ENCODE measurements at regions not wholly inside any gene's neighbourhood (a gene's known extent, or its start where the extent isn't known, plus 50 kb on each side); places are given as distances from the start of the nearest gene placed in this dataset.

DNA sequence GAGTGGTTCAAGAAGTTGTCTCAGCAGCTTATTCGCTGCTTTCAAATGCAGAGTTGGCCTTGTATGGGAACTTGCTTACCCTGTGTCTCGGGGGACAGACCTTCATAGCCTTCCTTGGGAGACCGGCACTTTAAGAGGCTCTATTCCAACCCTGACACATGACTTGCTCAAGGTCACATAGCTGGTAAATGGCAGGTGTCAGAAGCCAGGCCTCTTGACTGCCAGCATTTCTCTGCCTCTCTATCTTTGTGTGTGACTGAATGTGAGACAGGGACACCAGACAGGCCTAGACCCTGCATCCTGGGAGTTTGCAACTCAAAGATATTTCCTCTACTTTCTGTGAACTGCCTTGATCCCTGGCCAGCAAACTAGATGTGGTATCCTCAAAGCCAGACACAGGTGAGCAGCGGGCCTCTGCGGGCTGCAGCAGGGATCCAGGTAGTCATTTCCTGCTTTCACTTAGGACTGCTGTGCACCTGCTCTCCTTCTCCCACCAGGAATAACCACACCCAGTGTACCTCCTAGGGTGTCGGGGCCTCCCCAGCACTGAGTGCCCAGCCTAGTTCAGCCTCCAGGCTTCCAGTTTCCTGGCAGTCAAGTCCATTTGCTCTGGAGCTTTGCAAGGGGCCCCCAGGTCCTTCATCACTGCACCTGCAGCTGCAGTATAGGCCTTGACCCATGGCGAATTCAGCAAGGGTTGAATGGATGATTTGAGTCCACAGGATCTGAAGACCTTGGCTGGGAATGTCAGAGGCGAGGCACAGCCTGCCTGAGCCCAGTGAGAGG lies 116.6 kb upstream of the TNRC6C start:
- TF ChIP-seq TCF12 (IDR thresholded peaks at IDR 0.05; ENCODE audit: low read depth) = no peak

DNA sequence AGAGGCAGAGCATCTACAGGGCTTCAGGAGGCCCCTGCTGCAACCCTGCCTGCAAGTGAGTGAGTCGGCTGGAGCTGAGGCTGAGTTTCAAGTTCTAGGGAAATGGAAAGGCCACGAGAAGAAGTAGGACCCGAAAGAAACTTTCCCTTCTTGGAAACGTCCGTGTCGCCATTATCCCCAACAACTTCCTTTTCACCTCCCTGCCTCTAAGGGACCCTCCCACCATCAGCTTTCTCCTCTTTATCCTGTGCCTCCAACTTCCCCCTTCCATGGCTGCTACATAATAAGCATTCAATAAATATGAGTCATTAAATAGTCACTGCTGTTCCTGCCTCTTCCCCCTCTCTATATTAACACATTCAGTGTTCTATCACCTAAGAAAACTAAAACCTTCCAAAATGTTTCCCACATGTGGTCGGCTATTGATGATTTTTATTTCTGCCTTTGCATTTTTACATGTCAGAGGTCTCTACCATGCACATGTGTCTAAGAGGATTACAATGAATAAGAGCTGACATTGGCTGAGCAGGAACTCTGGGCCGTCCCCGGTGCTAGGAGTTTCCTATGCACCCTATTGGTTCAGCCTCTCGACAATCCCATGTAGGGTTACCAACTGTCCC lies 115.9 kb upstream of the TNRC6C start:
- TF ChIP-seq TCF12 (IDR thresholded peaks at IDR 0.05; ENCODE audit: low read depth) = no peak

DNA sequence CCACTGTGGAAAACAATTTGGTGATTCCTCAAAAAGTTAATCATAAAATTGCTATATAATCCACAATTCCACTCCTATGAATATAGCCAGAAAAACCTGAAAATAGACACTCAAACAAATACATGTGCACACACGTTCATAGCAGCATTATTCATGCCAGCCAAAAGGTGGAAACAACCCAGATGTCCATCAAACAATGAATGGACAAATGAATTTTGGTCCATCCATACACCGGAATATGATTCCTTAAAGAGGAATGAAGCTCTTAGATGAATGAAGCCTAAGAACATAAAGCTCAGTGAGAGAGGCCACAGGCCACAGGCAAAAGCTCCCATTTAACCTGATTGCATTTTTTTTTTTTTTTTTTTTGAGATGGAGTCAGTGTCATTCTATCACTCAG lies 114.6 kb upstream of the TNRC6C start:
- no peak for TF ChIP-seq YY1 (IDR thresholded peaks at IDR 0.05; ENCODE audit: low read depth)
- no peak for TF ChIP-seq TEAD4 (IDR thresholded peaks at IDR 0.05)
- TF ChIP-seq NFIC (IDR thresholded peaks at IDR 0.05) = no peak
- TF ChIP-seq EGR1 (IDR thresholded peaks at IDR 0.05) = no peak
- TF ChIP-seq EP300 (IDR thresholded peaks at IDR 0.05; ENCODE audit: borderline replicate concordance) = no peak
- TF ChIP-seq TAF1 (IDR thresholded peaks at IDR 0.05; ENCODE audit: low read depth) = no peak
- no peak for TF ChIP-seq ZBTB7A (IDR thresholded peaks at IDR 0.05; ENCODE audit: low read depth)

DNA sequence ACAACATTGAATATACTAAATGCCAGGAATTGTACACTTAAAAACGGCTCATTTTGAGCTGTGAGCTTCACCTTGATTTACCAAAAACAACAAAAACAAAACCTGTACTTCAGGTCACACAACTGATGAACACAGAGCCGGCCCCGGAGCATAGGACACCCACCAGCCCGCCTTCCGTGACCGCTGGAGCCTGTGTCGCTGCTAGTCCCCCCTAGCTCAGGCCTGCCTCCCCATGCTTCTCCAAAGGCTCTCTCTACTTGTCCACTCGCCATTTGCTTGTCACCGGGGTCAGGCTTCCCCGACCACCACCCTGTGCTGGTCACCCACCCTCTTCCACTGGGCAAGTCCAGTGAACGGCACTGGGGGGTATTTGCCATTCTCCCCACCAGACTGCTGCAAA lies 113.8 kb upstream of the TNRC6C start:
- TF ChIP-seq, protein P1, sequence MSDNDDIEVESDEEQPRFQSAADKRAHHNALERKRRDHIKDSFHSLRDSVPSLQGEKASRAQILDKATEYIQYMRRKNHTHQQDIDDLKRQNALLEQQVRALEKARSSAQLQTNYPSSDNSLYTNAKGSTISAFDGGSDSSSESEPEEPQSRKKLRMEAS (IDR thresholded peaks at IDR 0.05) = no peak
- TF ChIP-seq CEBPB (IDR thresholded peaks at IDR 0.05) = no peak
- TF ChIP-seq NFIC (IDR thresholded peaks at IDR 0.05) = no peak
- no peak for TF ChIP-seq EP300 (IDR thresholded peaks at IDR 0.05; ENCODE audit: borderline replicate concordance)
- no peak for TF ChIP-seq CREB1 (IDR thresholded peaks at IDR 0.05; ENCODE audit: low read depth)
- no peak for TF ChIP-seq TCF12 (IDR thresholded peaks at IDR 0.05; ENCODE audit: low read depth)
- TF ChIP-seq TEAD4 (IDR thresholded peaks at IDR 0.05) = no peak
- TF ChIP-seq TAF1 (IDR thresholded peaks at IDR 0.05; ENCODE audit: low read depth) = no peak
- no peak for TF ChIP-seq YY1 (IDR thresholded peaks at IDR 0.05; ENCODE audit: low read depth)
- TF ChIP-seq, protein P2, sequence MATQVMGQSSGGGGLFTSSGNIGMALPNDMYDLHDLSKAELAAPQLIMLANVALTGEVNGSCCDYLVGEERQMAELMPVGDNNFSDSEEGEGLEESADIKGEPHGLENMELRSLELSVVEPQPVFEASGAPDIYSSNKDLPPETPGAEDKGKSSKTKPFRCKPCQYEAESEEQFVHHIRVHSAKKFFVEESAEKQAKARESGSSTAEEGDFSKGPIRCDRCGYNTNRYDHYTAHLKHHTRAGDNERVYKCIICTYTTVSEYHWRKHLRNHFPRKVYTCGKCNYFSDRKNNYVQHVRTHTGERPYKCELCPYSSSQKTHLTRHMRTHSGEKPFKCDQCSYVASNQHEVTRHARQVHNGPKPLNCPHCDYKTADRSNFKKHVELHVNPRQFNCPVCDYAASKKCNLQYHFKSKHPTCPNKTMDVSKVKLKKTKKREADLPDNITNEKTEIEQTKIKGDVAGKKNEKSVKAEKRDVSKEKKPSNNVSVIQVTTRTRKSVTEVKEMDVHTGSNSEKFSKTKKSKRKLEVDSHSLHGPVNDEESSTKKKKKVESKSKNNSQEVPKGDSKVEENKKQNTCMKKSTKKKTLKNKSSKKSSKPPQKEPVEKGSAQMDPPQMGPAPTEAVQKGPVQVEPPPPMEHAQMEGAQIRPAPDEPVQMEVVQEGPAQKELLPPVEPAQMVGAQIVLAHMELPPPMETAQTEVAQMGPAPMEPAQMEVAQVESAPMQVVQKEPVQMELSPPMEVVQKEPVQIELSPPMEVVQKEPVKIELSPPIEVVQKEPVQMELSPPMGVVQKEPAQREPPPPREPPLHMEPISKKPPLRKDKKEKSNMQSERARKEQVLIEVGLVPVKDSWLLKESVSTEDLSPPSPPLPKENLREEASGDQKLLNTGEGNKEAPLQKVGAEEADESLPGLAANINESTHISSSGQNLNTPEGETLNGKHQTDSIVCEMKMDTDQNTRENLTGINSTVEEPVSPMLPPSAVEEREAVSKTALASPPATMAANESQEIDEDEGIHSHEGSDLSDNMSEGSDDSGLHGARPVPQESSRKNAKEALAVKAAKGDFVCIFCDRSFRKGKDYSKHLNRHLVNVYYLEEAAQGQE (IDR thresholded peaks at IDR 0.05; ENCODE audit: low read depth) = no peak
- no peak for TF ChIP-seq RAD21 (IDR thresholded peaks at IDR 0.05; ENCODE audit: low read depth)
- no peak for TF ChIP-seq FOXM1 (IDR thresholded peaks at IDR 0.05; ENCODE audit: borderline replicate concordance, low read depth)
- no peak for TF ChIP-seq EGR1 (IDR thresholded peaks at IDR 0.05)

DNA sequence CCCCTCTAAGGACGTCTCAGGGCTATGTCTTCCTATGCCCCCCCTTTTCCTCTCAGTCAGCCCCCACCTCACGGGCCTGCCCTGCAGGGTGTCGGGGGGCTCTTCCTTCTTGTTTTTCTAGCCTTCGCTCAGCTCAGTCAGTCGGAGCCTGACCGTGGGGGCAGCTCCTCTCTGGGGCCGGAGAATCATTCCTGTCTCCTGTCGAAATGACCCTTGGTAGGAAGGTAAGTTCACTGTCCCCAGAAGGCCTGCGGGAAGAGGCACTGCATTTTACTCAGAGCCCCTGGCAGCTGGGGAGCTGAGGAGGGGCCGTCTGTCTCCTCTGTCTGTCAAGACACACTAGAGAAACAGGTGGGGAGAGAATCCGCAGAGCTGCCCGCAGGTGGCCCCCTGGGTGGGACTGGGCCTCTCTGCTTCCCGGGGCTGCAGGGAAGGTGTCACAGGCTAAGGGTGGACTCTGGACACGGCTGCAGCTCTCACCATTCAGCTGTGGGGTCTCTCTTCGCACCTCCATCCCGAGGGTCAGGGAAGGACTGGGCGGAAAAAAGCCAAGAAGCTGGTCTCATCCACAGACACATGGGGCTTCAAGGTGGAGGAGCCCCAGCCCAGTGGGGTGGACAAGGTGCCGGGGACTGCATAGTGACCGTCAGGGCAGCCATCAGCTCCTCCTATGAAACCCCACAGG lies 112.8 kb upstream of the TNRC6C start:
- TF ChIP-seq EP300 (IDR thresholded peaks at IDR 0.05; ENCODE audit: borderline replicate concordance) = no peak
- TF ChIP-seq NFIC (IDR thresholded peaks at IDR 0.05) = no peak
- TF ChIP-seq YY1 (IDR thresholded peaks at IDR 0.05; ENCODE audit: low read depth) = no peak
- TF ChIP-seq, protein P3, sequence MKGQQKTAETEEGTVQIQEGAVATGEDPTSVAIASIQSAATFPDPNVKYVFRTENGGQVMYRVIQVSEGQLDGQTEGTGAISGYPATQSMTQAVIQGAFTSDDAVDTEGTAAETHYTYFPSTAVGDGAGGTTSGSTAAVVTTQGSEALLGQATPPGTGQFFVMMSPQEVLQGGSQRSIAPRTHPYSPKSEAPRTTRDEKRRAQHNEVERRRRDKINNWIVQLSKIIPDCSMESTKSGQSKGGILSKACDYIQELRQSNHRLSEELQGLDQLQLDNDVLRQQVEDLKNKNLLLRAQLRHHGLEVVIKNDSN (IDR thresholded peaks at IDR 0.05) = no peak
- TF ChIP-seq ZBTB7A (IDR thresholded peaks at IDR 0.05; ENCODE audit: low read depth) = no peak

DNA sequence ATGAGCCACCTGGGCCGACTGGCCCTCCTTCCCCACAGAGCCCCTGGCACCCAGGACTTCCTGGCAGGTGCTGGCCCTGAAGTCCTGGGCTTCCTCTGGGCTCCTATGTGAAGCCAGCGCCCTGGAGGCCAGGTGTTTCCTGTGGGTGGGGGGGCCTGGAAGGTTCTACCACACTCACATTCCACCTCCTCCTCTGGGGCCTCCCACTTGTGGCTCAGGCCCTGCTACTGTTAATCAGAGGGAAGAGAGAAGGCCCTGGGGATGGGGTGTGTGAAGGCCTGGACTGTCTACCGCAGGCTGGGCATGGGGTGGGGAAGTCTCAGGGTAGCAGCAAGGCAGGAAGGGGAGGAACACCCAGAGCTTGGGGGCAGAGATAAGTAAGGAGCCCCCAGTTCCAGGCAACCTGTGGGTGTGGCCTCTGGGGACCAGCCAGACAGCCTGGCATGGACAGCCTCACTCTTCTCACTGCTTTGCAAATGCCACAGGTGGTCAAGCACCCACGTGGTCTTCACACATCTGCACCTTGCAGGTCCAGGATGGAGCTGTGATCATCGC lies 111.9 kb upstream of the TNRC6C start:
- TF ChIP-seq FOXM1 (IDR thresholded peaks at IDR 0.05; ENCODE audit: borderline replicate concordance, low read depth) (no peak), TEAD4 (IDR thresholded peaks at IDR 0.05) (no peak), NFIC (IDR thresholded peaks at IDR 0.05) (no peak), RAD21 (IDR thresholded peaks at IDR 0.05; ENCODE audit: low read depth) (no peak), EGR1 (IDR thresholded peaks at IDR 0.05) (no peak), CEBPB (IDR thresholded peaks at IDR 0.05) (no peak), YY1 (IDR thresholded peaks at IDR 0.05; ENCODE audit: low read depth) (no peak), CREB1 (IDR thresholded peaks at IDR 0.05; ENCODE audit: low read depth) (no peak), TCF12 (IDR thresholded peaks at IDR 0.05; ENCODE audit: low read depth) (no peak), TAF1 (IDR thresholded peaks at IDR 0.05; ENCODE audit: low read depth) (no peak), EP300 (IDR thresholded peaks at IDR 0.05; ENCODE audit: borderline replicate concordance) (no peak), ZBTB7A (IDR thresholded peaks at IDR 0.05; ENCODE audit: low read depth) (no peak)
- TF ChIP-seq, protein P2 (IDR thresholded peaks at IDR 0.05; ENCODE audit: low read depth) = no peak
- TF ChIP-seq, protein P1 (IDR thresholded peaks at IDR 0.05) = no peak
- TF ChIP-seq, protein P3 (IDR thresholded peaks at IDR 0.05) = no peak

Measured in Ishikawa (cell line).